HUES6 (cell line): ENCODE measurements at regions not wholly inside any gene's neighbourhood (a gene's known extent, or its start where the extent isn't known, plus 50 kb on each side); places are given as distances from the start of the nearest gene placed in this dataset.

ENCODE experiments used
- H3K27ac ChIP-seq: 2 replicates; pipeline ENCODE4 v1.7.0; 2013; ENCODE audit warnings: low read depth, mild to moderate bottlenecking, low read length, inconsistent platforms
- H3K27me3 ChIP-seq: 2 replicates; pipeline ENCODE4 v1.6.1; 2013; ENCODE audit warnings: low read length; ENCODE audit not compliant: control insufficient read depth, insufficient read depth
- H3K36me3 ChIP-seq: 2 replicates; pipeline ENCODE4 v1.6.1; 2013; ENCODE audit warnings: low read length; ENCODE audit not compliant: control insufficient read depth, insufficient read depth
- H3K4me1 ChIP-seq: 2 replicates; pipeline ENCODE4 v1.6.1; 2013; ENCODE audit warnings: low read length; ENCODE audit not compliant: control insufficient read depth, insufficient read depth
- H3K4me3 ChIP-seq: 2 replicates; pipeline ENCODE4 v1.5.1; 2013; ENCODE audit warnings: low read depth, low read length
- H3K9ac ChIP-seq: one replicate; pipeline ENCODE4 v1.6.1; 2013; ENCODE audit warnings: mild to moderate bottlenecking, low read length
- H3K9me3 ChIP-seq: 2 replicates; pipeline ENCODE4 v1.6.1; 2013; ENCODE audit warnings: low read depth, low read length; ENCODE audit not compliant: control insufficient read depth, insufficient read depth

DNA sequence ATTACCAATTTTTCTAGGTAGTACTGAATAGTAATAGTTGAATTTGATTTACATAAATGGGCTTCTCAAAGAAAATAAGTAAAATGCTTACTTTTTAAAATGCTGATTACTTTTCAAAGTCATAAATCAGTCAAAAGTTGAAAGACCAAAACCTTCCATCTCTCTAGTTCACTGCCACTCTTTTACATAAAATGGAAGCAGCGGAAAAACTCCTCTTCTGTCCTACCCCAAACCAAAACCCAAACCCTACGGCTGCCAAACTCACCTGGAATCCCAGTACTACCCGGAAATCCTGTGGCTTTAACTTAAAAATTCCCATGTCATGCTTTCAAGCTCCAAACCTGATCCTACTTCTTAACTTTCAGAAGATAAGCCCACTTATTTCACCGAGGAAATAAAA is 81.2 kb upstream of the MAPRE2 start:
- Histone ChIP-seq H3K9ac (no peak overlapping the region), H3K36me3 (no peaks in the 10 kb centered on the region), H3K4me1 (no peaks in the 10 kb centered on the region), H3K4me3 (no peak overlapping the region), H3K9me3 (no peaks in the 10 kb centered on the region), H3K27me3 (no peaks in the 10 kb centered on the region), H3K27ac (no peak overlapping the region)

DNA sequence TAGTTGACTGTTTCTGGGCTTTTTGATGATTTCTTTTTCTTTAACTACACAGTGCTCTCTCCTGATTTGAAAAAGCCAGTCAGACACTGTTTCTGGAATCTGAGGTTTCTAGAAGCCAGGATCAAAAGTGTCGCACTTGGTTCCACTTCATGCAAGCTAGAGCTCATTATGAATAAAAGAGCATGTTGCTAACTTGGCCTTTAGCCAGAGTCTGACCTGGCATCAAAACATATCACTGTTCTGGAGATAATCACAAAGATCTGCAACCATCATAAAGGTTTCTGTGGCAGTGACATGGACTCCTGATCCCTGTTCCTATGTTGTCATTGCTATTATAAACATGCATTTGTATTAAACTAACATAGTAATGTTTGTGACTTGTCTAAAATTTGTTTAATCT is 76.1 kb upstream of the MAPRE2 start:
- no peak overlapping the region for H3K9ac ChIP-seq
- H3K36me3 ChIP-seq, result no peaks in the 10 kb centered on the region
- H3K4me3 ChIP-seq, result no peak overlapping the region
- no peaks in the 10 kb centered on the region for H3K4me1 ChIP-seq
- H3K27ac ChIP-seq, result no peak overlapping the region
- no peaks in the 10 kb centered on the region for H3K9me3 ChIP-seq
- no peaks in the 10 kb centered on the region for H3K27me3 ChIP-seq

DNA sequence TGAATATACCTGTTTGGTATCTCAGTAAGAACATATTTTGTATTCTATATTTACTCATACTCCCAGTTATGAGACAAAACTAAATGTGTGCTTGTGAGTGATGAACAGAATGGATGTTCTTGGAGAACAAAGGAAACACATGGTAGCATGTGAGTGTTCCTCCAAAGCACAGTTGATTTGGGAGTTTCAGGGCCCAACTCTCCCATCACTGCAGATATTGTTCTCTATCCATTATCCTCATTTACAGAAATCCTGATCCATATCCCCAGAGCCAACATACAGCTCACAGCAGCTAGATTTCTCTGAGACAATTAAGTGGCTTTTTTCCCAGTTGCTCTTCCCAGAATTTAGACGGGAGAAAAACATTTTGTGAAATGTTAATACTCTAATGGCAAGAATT is 75.6 kb upstream of the MAPRE2 start:
- no peak overlapping the region for H3K27ac ChIP-seq
- H3K36me3 ChIP-seq, result no peaks in the 10 kb centered on the region
- H3K4me1 ChIP-seq, result no peaks in the 10 kb centered on the region
- no peaks in the 10 kb centered on the region for H3K9me3 ChIP-seq
- H3K27me3 ChIP-seq, result peaks cover 3% of the 10 kb centered on the region; the same call in 1 of the 2 replicates
- no peak overlapping the region for H3K9ac ChIP-seq
- H3K4me3 ChIP-seq, result no peak overlapping the region

DNA sequence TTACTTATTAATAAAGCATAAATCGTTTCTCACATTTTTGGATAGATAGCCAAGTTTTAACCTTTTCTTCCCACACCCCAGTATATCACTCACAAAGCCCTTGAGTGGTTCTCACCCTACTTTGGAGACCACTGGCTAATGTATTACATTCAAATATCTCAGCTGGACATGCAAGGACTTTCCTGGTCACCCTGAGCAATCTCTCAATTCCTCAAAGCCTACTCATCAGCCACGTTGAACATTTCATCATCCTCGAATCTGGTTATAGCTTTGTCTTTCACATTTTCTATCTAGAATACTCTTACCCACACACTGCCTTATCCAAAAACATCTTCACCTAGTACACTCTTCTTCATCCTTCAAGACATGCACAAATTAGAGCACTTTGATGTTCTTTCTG is 71.1 kb upstream of the MAPRE2 start:
- H3K4me3 ChIP-seq, result no peak overlapping the region
- H3K27me3 ChIP-seq, result peaks cover 36% of the 10 kb centered on the region
- H3K9ac ChIP-seq, result no peak overlapping the region
- H3K36me3 ChIP-seq, result no peaks in the 10 kb centered on the region
- H3K27ac ChIP-seq, result no peak overlapping the region
- H3K4me1 ChIP-seq, result no peaks in the 10 kb centered on the region
- no peaks in the 10 kb centered on the region for H3K9me3 ChIP-seq

DNA sequence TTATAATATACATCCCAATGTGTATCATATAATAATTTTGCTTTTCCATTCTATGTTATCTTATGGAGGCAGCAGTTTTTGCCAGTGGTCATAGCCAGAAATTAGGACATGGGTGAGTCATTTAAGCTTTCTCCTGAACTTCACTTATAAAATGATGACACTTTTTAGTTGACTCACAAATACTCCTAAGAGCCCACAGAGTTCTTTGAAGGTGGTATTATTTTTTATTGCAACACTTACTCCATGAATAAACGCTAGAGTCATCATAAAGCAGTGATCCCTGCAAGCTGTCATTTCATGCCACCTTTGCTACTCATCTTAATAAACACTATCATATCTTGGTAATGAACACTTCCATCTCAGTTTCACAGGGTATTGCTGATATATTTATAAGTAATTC is 69.9 kb upstream of the MAPRE2 start:
- Histone ChIP-seq H3K36me3 (no peaks in the 10 kb centered on the region), H3K4me3 (no peak overlapping the region), H3K4me1 (0 out of 2 replicates have a peak, but pooled peaks cover 7% of the 10 kb centered on the region), H3K27me3 (peaks cover 48% of the 10 kb centered on the region), H3K9ac (no peak overlapping the region), H3K9me3 (no peaks in the 10 kb centered on the region), H3K27ac (no peak overlapping the region)

DNA sequence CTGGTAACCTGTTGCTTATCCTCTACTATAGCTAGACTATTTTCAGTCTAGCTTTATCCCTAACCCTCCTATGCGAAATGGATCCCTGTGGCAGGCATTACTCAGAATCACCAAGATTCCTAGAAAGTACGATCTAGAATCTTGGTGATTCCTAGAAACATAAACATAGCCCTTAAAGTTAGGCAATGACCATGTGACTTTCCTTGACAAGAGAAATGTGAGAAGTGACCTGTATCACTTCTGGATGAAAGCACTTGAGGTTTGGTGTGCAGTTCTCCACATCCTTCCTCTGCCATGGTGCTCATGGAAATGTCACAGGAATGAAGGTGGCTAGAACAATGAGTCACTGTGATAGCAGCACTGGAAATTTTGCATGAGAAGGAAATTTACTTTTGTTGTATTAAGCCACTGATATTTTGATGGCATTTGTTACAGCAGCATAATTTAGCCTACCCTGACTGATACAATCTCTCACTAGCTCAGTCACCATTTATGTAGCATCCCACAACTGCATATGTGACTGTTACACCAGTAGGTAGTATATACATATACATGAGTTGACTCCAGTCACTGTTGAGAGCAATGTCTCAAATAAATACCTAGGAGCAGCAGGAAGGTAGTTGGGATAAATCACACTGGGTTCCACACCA is 68.3 kb upstream of the MAPRE2 start:
- H3K9me3 ChIP-seq, result no peaks in the 10 kb centered on the region
- H3K9ac ChIP-seq, result no peak overlapping the region
- no peak overlapping the region for H3K4me3 ChIP-seq
- no peaks in the 10 kb centered on the region for H3K36me3 ChIP-seq
- 0 out of 2 replicates have a peak, but pooled peaks cover 9% of the 10 kb centered on the region for H3K4me1 ChIP-seq
- no peak overlapping the region for H3K27ac ChIP-seq
- H3K27me3 ChIP-seq, result peaks cover 64% of the 10 kb centered on the region

DNA sequence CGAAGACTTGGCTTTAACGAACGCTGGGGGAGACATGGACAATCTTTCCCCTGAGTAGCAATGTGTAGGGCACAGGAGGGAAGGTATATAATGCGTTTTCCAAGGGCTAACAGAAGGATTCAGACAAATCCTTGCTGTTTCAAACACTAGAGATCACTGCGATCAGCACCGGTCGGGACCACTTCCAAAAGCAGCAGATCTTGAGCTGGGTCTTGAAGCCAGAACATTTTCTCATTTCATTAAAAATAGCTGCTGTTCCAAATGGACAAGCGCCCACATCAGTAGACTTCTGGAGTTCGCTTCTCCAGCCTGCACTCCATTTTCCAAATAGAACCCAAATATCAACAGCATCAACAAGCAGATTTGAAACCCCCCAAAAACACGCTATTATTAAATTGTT is 65.1 kb upstream of the MAPRE2 start:
- Histone ChIP-seq H3K4me3 (peak overlapping the region; percentile 95), H3K4me1 (0 out of 2 replicates have a peak, but pooled peaks cover 24% of the 10 kb centered on the region), H3K9ac (no peak overlapping the region), H3K27me3 (peaks cover 85% of the 10 kb centered on the region), H3K9me3 (no peaks in the 10 kb centered on the region), H3K36me3 (no peaks in the 10 kb centered on the region), H3K27ac (no peak overlapping the region)

DNA sequence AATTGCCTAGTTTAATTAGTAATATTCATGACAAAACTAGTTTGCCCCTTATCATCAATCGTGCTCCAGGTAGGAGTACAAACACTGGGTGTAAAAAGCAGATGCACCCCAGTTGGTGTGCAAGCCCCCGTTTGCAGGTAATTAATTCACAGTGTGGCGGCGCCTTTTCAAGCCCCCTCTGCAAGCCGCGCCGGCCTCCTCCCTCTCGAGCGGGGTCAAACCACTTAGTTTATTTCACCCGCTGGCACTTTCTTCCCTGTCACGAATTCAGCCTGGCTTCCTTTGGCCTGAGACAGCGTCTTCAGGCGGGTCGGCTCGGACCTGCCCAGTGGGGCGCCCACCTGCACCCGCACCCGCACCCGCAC is 64.7 kb upstream of the MAPRE2 start:
- H3K36me3 ChIP-seq, result no peaks in the 10 kb centered on the region
- peak overlapping the region; percentile 95 for H3K4me3 ChIP-seq
- H3K27ac ChIP-seq, result no peak overlapping the region
- 0 out of 2 replicates have a peak, but pooled peaks cover 24% of the 10 kb centered on the region for H3K4me1 ChIP-seq
- no peaks in the 10 kb centered on the region for H3K9me3 ChIP-seq
- H3K9ac ChIP-seq, result no peak overlapping the region
- H3K27me3 ChIP-seq, result peaks cover 85% of the 10 kb centered on the region

DNA sequence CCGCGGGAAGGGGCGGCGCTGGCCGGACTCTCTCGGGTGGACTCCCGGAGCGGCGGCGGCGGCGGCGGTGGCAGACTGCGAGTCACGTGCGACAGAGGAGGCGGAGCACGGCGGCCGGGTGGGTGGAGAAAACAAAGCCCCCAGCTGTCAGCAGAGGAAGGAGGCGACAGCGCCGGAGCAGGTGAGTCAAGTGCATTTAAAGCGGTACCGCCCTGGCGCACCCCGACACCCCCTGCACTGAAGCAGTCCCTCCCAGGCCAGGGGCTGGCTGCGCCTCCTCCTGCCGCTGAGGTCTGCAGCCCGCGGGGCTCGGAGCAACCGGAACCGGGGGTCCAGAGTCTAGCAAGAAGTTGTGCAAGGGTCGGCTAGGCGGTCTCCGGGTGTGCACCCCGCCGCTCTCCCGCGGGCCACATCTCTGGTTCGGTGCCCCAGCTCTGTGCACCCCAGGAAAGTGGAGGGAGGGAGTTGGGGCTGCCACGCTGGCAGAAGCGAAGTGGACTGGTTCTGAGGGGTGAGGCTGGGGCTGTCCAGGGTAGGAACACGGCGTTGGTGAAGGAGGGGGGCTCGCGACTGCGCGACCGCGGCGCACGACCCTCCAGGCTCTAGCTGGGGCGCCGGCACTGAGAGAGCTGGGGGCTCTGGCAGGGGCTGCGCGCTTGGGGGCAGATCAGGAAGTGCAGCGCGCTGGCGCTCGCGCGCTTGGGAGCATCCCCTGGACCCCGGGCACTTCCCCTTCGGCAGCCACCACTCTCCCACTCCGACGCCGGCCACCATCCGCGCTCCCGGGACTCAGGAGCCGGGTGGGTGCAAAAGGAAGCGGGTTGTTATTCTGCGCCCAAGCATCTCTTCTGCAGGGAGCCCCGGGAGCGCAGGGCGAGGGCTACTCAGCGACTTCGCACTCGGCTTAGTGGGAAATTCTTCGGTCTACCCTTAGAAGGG is 64.0 kb upstream of the MAPRE2 start:
- 0 out of 2 replicates have a peak, but pooled peaks cover 24% of the 10 kb centered on the region for H3K4me1 ChIP-seq
- H3K9me3 ChIP-seq, result no peaks in the 10 kb centered on the region
- peaks cover 81% of the 10 kb centered on the region for H3K27me3 ChIP-seq
- no peaks in the 10 kb centered on the region for H3K36me3 ChIP-seq
- H3K9ac ChIP-seq, result peak overlapping the region; percentile 32
- no peak overlapping the region for H3K27ac ChIP-seq
- peak overlapping the region; percentile 95 for H3K4me3 ChIP-seq

DNA sequence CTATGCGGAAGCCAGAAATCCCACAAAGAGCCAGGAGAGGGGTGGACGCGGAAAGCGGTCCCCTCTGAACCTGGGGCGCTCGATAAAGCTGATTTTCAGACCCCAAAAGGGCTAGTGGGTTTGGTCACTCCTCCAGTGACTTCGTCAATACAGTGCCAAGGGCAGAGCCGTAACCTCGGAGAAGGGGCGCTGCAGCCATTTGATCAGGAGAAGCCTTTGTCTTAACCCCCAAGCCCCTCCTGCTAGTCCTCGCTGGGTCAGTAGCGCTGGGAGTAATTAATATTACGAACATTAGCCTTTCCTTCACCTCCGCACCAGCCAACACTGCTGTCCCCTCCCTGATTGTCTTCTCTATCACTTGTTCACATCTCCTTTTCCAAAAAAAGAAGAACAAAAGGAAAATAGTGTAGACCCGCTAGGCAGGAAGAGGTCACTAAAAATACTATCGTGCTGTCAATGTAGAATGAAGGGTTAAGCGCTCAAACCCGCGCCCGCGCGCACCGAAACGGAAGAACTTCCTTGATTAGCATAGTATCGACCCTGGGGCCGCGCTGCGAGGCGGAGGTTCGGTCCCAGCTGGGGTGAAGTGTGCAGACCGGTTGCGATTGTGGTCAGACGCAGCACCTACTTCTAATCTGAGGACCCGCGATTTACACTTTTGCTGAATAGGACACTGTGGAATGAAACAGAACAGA is 63.2 kb upstream of the MAPRE2 start:
- Histone ChIP-seq H3K4me1 (0 out of 2 replicates have a peak, but pooled peaks cover 24% of the 10 kb centered on the region), H3K9ac (peak overlapping the region; percentile 32), H3K4me3 (peak overlapping the region; percentile 95), H3K9me3 (no peaks in the 10 kb centered on the region), H3K27ac (no peak overlapping the region), H3K27me3 (peaks cover 73% of the 10 kb centered on the region), H3K36me3 (no peaks in the 10 kb centered on the region)

DNA sequence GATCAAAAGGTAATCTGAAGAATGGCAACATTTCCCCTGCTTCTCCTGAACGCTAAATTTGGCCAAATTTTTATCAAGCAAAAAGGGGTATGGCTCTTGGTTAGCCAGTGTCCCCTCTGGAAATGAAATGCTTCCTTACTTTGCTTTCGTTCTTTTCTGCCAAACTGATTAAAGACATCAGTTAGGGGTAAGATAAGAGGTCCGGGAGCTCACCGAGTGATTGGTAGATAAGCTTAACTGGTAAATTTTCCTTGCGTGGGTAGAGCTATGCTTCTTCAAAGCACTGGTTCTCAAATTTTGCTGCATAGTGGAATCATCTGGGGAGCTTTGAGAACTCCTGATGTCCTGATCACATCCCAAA is 62.7 kb upstream of the MAPRE2 start:
- H3K9me3 ChIP-seq, result no peaks in the 10 kb centered on the region
- H3K36me3 ChIP-seq, result no peaks in the 10 kb centered on the region
- H3K27me3 ChIP-seq, result peaks cover 68% of the 10 kb centered on the region
- no peak overlapping the region for H3K27ac ChIP-seq
- peak overlapping the region; percentile 95 for H3K4me3 ChIP-seq
- H3K4me1 ChIP-seq, result 0 out of 2 replicates have a peak, but pooled peaks cover 24% of the 10 kb centered on the region
- peak overlapping the region; percentile 32 for H3K9ac ChIP-seq
